ENCODE measurements at regions not wholly inside any gene's neighbourhood (a gene's known extent, or its start where the extent isn't known, plus 50 kb on each side); places are given as distances from the start of the nearest gene placed in this dataset.

GRCh38 chr2:13227578-13227977 lies 510.8 kb downstream of the TRIB2 start:
- Histone ChIP-seq H3K36me3 (ENCODE audit: control insufficient read depth in 2 of 2, extremely low read depth in 1 of 2, insufficient read depth in 1 of 2, low read length in 1 of 2) (no peaks in the 10 kb centered on the region), H3K4me3 (ENCODE audit: control insufficient read depth in 1 of 2, extremely low read depth in 1 of 2, low read length in 1 of 2) (no peak overlapping the region), H3K27me3 (replicated peaks in 1 of 2; ENCODE audit: control insufficient read depth in 2 of 2, extremely low read depth in 1 of 2, insufficient read depth in 2 of 2, low read length in 1 of 2) (no peaks in the 10 kb centered on the region), H3K9me3 (no peaks in the 10 kb centered on the region), H3K4me1 (ENCODE audit: control insufficient read depth in 1 of 2, extremely low read depth in 1 of 2, insufficient read depth in 2 of 2, low read length in 2 of 2) (no peaks in the 10 kb centered on the region), H3K27ac (ENCODE audit: low read length) (no peak overlapping the region)
- no peak overlapping the region for H3K4me3 Mint-ChIP-seq
- ATAC-seq (replicated peaks in 1 of 4): no peak
- H3K36me3 Mint-ChIP-seq: no peaks in the 10 kb centered on the region
- no peak overlapping the region for H3K27ac Mint-ChIP-seq
- H3K27me3 Mint-ChIP-seq: peaks cover 8 to 10% of the 10 kb centered on the region in 2 donors
- WGBS (ENCODE audit: insufficient coverage): 50% methylated on average over 3 of the region's 5 CpGs
- CTCF ChIA-PET: no interaction called here
- no peaks in the 10 kb centered on the region for H3K9me3 Mint-ChIP-seq
- POLR2A ChIA-PET: no interaction called here
- H3K4me1 Mint-ChIP-seq: no peaks in the 10 kb centered on the region
- no peak for DNase-seq

GRCh38 chr2:13230221-13230620 lies 513.5 kb downstream of the TRIB2 start:
- Histone ChIP-seq H3K36me3 (ENCODE audit: control insufficient read depth in 2 of 2, extremely low read depth in 1 of 2, insufficient read depth in 1 of 2, low read length in 1 of 2) (no peaks in the 10 kb centered on the region), H3K4me3 (ENCODE audit: control insufficient read depth in 1 of 2, extremely low read depth in 1 of 2, low read length in 1 of 2) (no peak overlapping the region), H3K9me3 (no peaks in the 10 kb centered on the region), H3K4me1 (ENCODE audit: control insufficient read depth in 1 of 2, extremely low read depth in 1 of 2, insufficient read depth in 2 of 2, low read length in 2 of 2) (no peaks in the 10 kb centered on the region), H3K27me3 (replicated peaks in 1 of 2; ENCODE audit: control insufficient read depth in 2 of 2, extremely low read depth in 1 of 2, insufficient read depth in 2 of 2, low read length in 1 of 2) (no peaks in the 10 kb centered on the region), H3K27ac (ENCODE audit: low read length) (no peak overlapping the region)
- CTCF ChIA-PET: no interaction called here
- Mint-ChIP-seq H3K9me3 (no peaks in the 10 kb centered on the region), H3K4me3 (no peak overlapping the region), H3K27ac (no peak overlapping the region), H3K4me1 (no peaks in the 10 kb centered on the region), H3K36me3 (no peaks in the 10 kb centered on the region), H3K27me3 (peaks cover 8 to 9% of the 10 kb centered on the region in 2 donors)
- POLR2A ChIA-PET: no interaction called here
- no peak for DNase-seq
- ATAC-seq (replicated peaks in 1 of 4): no peak
- 100% methylated on average over 1 of the region's 1 CpG for WGBS (ENCODE audit: insufficient coverage)

GRCh38 chr2:13240061-13240460 lies 523.3 kb downstream of the TRIB2 start:
- no peak overlapping the region for H3K27ac ChIP-seq (ENCODE audit: low read length)
- H3K4me3 Mint-ChIP-seq: no peak overlapping the region
- H3K4me1 Mint-ChIP-seq: no peaks in the 10 kb centered on the region
- no peak overlapping the region for H3K4me3 ChIP-seq (ENCODE audit: control insufficient read depth in 1 of 2, extremely low read depth in 1 of 2, low read length in 1 of 2)
- no peaks in the 10 kb centered on the region for H3K27me3 ChIP-seq (replicated peaks in 1 of 2; ENCODE audit: control insufficient read depth in 2 of 2, extremely low read depth in 1 of 2, insufficient read depth in 2 of 2, low read length in 1 of 2)
- ChIA-PET POLR2A (interaction anchor here in 1 of 2 donors (0.5 kb wide), 1 partner anchor 588 kb away, joined by 3 read pairs; no protein-coding TSS in a partner anchor), CTCF (interaction anchor here in 1 of 2 donors (0.5 kb wide), 1 partner anchor 50 kb away, joined by 4 read pairs; no protein-coding TSS in a partner anchor)
- H3K36me3 ChIP-seq (ENCODE audit: control insufficient read depth in 2 of 2, extremely low read depth in 1 of 2, insufficient read depth in 1 of 2, low read length in 1 of 2): no peaks in the 10 kb centered on the region
- no peaks in the 10 kb centered on the region for H3K36me3 Mint-ChIP-seq
- peaks cover 2 to 6% of the 10 kb centered on the region in 2 donors for H3K27me3 Mint-ChIP-seq
- no peak for ATAC-seq (replicated peaks in 1 of 4)
- no peaks in the 10 kb centered on the region for H3K4me1 ChIP-seq (ENCODE audit: control insufficient read depth in 1 of 2, extremely low read depth in 1 of 2, insufficient read depth in 2 of 2, low read length in 2 of 2)
- H3K27ac Mint-ChIP-seq: no peak overlapping the region
- H3K9me3 ChIP-seq: no peaks in the 10 kb centered on the region
- no peak for DNase-seq
- H3K9me3 Mint-ChIP-seq: peaks cover 0 to 12% (median 0%) of the 10 kb centered on the region in 3 donors

GRCh38 chr2:13240789-13241487 lies 524.2 kb downstream of the TRIB2 start:
- ChIA-PET CTCF (no interaction called here), POLR2A (no interaction called here)
- Mint-ChIP-seq H3K9me3 (peaks cover 0 to 12% (median 0%) of the 10 kb centered on the region in 3 donors), H3K4me1 (no peaks in the 10 kb centered on the region), H3K4me3 (no peak overlapping the region), H3K27me3 (peaks cover 2 to 6% of the 10 kb centered on the region in 2 donors), H3K36me3 (no peaks in the 10 kb centered on the region), H3K27ac (no peak overlapping the region)
- no peaks in the 10 kb centered on the region for H3K4me1 ChIP-seq (ENCODE audit: control insufficient read depth in 1 of 2, extremely low read depth in 1 of 2, insufficient read depth in 2 of 2, low read length in 2 of 2)
- DNase-seq (no peak), ATAC-seq (replicated peaks in 1 of 4) (no peak)
- WGBS (ENCODE audit: insufficient coverage): no CpG with 5 or more reads among the region's 11 CpGs
- H3K9me3 ChIP-seq: no peaks in the 10 kb centered on the region
- no peaks in the 10 kb centered on the region for H3K27me3 ChIP-seq (replicated peaks in 1 of 2; ENCODE audit: control insufficient read depth in 2 of 2, extremely low read depth in 1 of 2, insufficient read depth in 2 of 2, low read length in 1 of 2)
- H3K27ac ChIP-seq (ENCODE audit: low read length): no peak overlapping the region
- H3K4me3 ChIP-seq (ENCODE audit: control insufficient read depth in 1 of 2, extremely low read depth in 1 of 2, low read length in 1 of 2): no peak overlapping the region
- no peaks in the 10 kb centered on the region for H3K36me3 ChIP-seq (ENCODE audit: control insufficient read depth in 2 of 2, extremely low read depth in 1 of 2, insufficient read depth in 1 of 2, low read length in 1 of 2)

GRCh38 chr2:13252615-13253014 lies 535.9 kb downstream of the TRIB2 start:
- ATAC-seq (replicated peaks in 1 of 4): no peak
- no peak overlapping the region for H3K4me3 ChIP-seq (ENCODE audit: control insufficient read depth in 1 of 2, extremely low read depth in 1 of 2, low read length in 1 of 2)
- Mint-ChIP-seq H3K4me3 (no peak overlapping the region), H3K4me1 (no peaks in the 10 kb centered on the region), H3K36me3 (no peaks in the 10 kb centered on the region), H3K27me3 (peaks cover 3 to 13% of the 10 kb centered on the region in 2 donors), H3K27ac (no peak overlapping the region), H3K9me3 (no peaks in the 10 kb centered on the region)
- no peak overlapping the region for H3K27ac ChIP-seq (ENCODE audit: low read length)
- H3K27me3 ChIP-seq (replicated peaks in 1 of 2; ENCODE audit: control insufficient read depth in 2 of 2, extremely low read depth in 1 of 2, insufficient read depth in 2 of 2, low read length in 1 of 2): no peaks in the 10 kb centered on the region
- no peaks in the 10 kb centered on the region for H3K9me3 ChIP-seq
- 80% methylated on average over 2 of the region's 4 CpGs for WGBS (ENCODE audit: insufficient coverage)
- H3K4me1 ChIP-seq (ENCODE audit: control insufficient read depth in 1 of 2, extremely low read depth in 1 of 2, insufficient read depth in 2 of 2, low read length in 2 of 2): no peaks in the 10 kb centered on the region
- no peaks in the 10 kb centered on the region for H3K36me3 ChIP-seq (ENCODE audit: control insufficient read depth in 2 of 2, extremely low read depth in 1 of 2, insufficient read depth in 1 of 2, low read length in 1 of 2)
- CTCF ChIA-PET: no interaction called here
- POLR2A ChIA-PET: no interaction called here
- no peak for DNase-seq

- ChIA-PET POLR2A (no interaction called here), CTCF (no interaction called here)
- H3K4me3 ChIP-seq (ENCODE audit: control insufficient read depth in 1 of 2, extremely low read depth in 1 of 2, low read length in 1 of 2): no peak overlapping the region
- H3K27me3 Mint-ChIP-seq: peaks cover 3 to 13% of the 10 kb centered on the region in 2 donors
- H3K9me3 ChIP-seq: no peaks in the 10 kb centered on the region
- H3K36me3 Mint-ChIP-seq: no peaks in the 10 kb centered on the region
- no peak overlapping the region for H3K27ac Mint-ChIP-seq
- no peak for DNase-seq
- no peak overlapping the region for H3K27ac ChIP-seq (ENCODE audit: low read length)
- no peaks in the 10 kb centered on the region for H3K4me1 ChIP-seq (ENCODE audit: control insufficient read depth in 1 of 2, extremely low read depth in 1 of 2, insufficient read depth in 2 of 2, low read length in 2 of 2)
- no CpG with 5 or more reads among the region's 1 CpG for WGBS (ENCODE audit: insufficient coverage)
- no peaks in the 10 kb centered on the region for H3K36me3 ChIP-seq (ENCODE audit: control insufficient read depth in 2 of 2, extremely low read depth in 1 of 2, insufficient read depth in 1 of 2, low read length in 1 of 2)
- H3K4me1 Mint-ChIP-seq: no peaks in the 10 kb centered on the region
- H3K9me3 Mint-ChIP-seq: no peaks in the 10 kb centered on the region
- no peak overlapping the region for H3K4me3 Mint-ChIP-seq
- H3K27me3 ChIP-seq (replicated peaks in 1 of 2; ENCODE audit: control insufficient read depth in 2 of 2, extremely low read depth in 1 of 2, insufficient read depth in 2 of 2, low read length in 1 of 2): no peaks in the 10 kb centered on the region
- ATAC-seq (replicated peaks in 1 of 4): no peak
These were observed 538.7 kb downstream of the TRIB2 start for GRCh38 chr2:13255485-13255884.

GRCh38 chr2:13260402-13260801 lies 543.7 kb downstream of the TRIB2 start:
- Mint-ChIP-seq H3K27ac (no peak overlapping the region), H3K36me3 (no peaks in the 10 kb centered on the region), H3K9me3 (peaks cover 0 to 6% (median 0%) of the 10 kb centered on the region in 3 donors), H3K4me1 (no peaks in the 10 kb centered on the region), H3K4me3 (no peak overlapping the region), H3K27me3 (peaks cover 1 to 4% of the 10 kb centered on the region in 2 donors)
- no peaks in the 10 kb centered on the region for H3K9me3 ChIP-seq
- no CpG with 5 or more reads among the region's 2 CpGs for WGBS (ENCODE audit: insufficient coverage)
- POLR2A ChIA-PET: no interaction called here
- CTCF ChIA-PET: no interaction called here
- H3K27me3 ChIP-seq (replicated peaks in 1 of 2; ENCODE audit: control insufficient read depth in 2 of 2, extremely low read depth in 1 of 2, insufficient read depth in 2 of 2, low read length in 1 of 2): no peaks in the 10 kb centered on the region
- no peak overlapping the region for H3K4me3 ChIP-seq (ENCODE audit: control insufficient read depth in 1 of 2, extremely low read depth in 1 of 2, low read length in 1 of 2)
- H3K4me1 ChIP-seq (ENCODE audit: control insufficient read depth in 1 of 2, extremely low read depth in 1 of 2, insufficient read depth in 2 of 2, low read length in 2 of 2): no peaks in the 10 kb centered on the region
- H3K36me3 ChIP-seq (ENCODE audit: control insufficient read depth in 2 of 2, extremely low read depth in 1 of 2, insufficient read depth in 1 of 2, low read length in 1 of 2): no peaks in the 10 kb centered on the region
- H3K27ac ChIP-seq (ENCODE audit: low read length): no peak overlapping the region
- no peak for DNase-seq
- ATAC-seq (replicated peaks in 1 of 4): no peak

Data from T-cell (primary cell).